HL-60 (cell line): ENCODE measurements at regions not wholly inside any gene's neighbourhood (a gene's known extent, or its start where the extent isn't known, plus 50 kb on each side); places are given as distances from the start of the nearest gene placed in this dataset.

Experiments
- DNase-seq, 2 experiments: peaks; one replicate each; pipeline ENCODE4 v3.0.0-alpha.2; 2010 to 2020; ENCODE audit warnings: low read depth in 1 of 2, low spot score in 1 of 2
- H3K27ac ChIP-seq: fragments of 250-450 bp; sonication (Bioruptor Pico); replicated peaks from 2 replicates; pipeline ENCODE4 v1.5.1; 2020; ENCODE audit warnings: mild to moderate bottlenecking, moderate library complexity
- H3K27me3 ChIP-seq: fragments of 250-450 bp; sonication (Bioruptor Pico); 2 replicates; pipeline ENCODE4 v1.5.1; 2021; ENCODE audit warnings: mild to moderate bottlenecking, moderate library complexity; ENCODE audit not compliant: insufficient read depth, poor library complexity, severe bottlenecking
- H3K4me3 ChIP-seq: replicated peaks from 2 replicates; pipeline ENCODE4 v1.5.1; 2011; ENCODE audit warnings: mild to moderate bottlenecking, control low read depth, low read length; ENCODE audit not compliant: insufficient read depth
- GABPA ChIP-seq: IDR thresholded peaks from 2 replicates; pipeline ENCODE4 v1.6.1; 2012; ENCODE audit warnings: low read depth
- POLR2AphosphoS5 ChIP-seq: IDR thresholded peaks from 2 replicates; pipeline ENCODE4 v1.6.1; 2012; ENCODE audit warnings: low read depth
- SPI1 ChIP-seq: IDR thresholded peaks from 2 replicates; pipeline ENCODE4 v1.6.1; 2012; ENCODE audit warnings: low read depth, mild to moderate bottlenecking, borderline replicate concordance
- TF ChIP-seq, protein P1 (sequence below): IDR thresholded peaks from 2 replicates; pipeline ENCODE4 v1.6.1; 2012; ENCODE audit warnings: low read depth; ENCODE audit not compliant: insufficient replicate concordance
- TF ChIP-seq, protein P2 (sequence below): IDR thresholded peaks from one replicate; pipeline ENCODE4 v1.5.1; 2011; ENCODE audit warnings: low read length, control low read depth, inconsistent platforms; ENCODE audit not compliant: insufficient read depth

DNA sequence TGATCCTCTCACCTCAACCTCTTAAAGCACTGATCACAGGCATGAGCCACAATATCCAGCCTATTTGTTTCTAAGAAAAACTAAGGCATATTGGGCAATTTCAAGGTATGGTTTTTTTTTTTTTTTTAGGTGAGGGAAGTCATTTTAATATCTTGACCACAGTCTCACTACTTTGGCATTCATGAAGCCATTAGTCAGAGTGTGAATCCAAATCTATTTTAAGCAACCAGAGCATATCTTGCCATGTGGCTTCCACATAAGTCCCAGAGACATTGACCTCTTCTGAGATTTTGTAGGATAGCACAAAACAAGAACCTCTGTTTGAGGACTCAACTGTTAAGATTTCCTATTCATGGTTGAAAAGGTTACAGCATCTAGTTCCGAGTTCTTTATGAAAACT is 130.3 kb upstream of the RBM19 start:
- TF ChIP-seq POLR2AphosphoS5 (no peak), SPI1 (no peak), GABPA (no peak)
- TF ChIP-seq, protein P1, sequence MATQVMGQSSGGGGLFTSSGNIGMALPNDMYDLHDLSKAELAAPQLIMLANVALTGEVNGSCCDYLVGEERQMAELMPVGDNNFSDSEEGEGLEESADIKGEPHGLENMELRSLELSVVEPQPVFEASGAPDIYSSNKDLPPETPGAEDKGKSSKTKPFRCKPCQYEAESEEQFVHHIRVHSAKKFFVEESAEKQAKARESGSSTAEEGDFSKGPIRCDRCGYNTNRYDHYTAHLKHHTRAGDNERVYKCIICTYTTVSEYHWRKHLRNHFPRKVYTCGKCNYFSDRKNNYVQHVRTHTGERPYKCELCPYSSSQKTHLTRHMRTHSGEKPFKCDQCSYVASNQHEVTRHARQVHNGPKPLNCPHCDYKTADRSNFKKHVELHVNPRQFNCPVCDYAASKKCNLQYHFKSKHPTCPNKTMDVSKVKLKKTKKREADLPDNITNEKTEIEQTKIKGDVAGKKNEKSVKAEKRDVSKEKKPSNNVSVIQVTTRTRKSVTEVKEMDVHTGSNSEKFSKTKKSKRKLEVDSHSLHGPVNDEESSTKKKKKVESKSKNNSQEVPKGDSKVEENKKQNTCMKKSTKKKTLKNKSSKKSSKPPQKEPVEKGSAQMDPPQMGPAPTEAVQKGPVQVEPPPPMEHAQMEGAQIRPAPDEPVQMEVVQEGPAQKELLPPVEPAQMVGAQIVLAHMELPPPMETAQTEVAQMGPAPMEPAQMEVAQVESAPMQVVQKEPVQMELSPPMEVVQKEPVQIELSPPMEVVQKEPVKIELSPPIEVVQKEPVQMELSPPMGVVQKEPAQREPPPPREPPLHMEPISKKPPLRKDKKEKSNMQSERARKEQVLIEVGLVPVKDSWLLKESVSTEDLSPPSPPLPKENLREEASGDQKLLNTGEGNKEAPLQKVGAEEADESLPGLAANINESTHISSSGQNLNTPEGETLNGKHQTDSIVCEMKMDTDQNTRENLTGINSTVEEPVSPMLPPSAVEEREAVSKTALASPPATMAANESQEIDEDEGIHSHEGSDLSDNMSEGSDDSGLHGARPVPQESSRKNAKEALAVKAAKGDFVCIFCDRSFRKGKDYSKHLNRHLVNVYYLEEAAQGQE, result no peak
- TF ChIP-seq, protein P2, sequence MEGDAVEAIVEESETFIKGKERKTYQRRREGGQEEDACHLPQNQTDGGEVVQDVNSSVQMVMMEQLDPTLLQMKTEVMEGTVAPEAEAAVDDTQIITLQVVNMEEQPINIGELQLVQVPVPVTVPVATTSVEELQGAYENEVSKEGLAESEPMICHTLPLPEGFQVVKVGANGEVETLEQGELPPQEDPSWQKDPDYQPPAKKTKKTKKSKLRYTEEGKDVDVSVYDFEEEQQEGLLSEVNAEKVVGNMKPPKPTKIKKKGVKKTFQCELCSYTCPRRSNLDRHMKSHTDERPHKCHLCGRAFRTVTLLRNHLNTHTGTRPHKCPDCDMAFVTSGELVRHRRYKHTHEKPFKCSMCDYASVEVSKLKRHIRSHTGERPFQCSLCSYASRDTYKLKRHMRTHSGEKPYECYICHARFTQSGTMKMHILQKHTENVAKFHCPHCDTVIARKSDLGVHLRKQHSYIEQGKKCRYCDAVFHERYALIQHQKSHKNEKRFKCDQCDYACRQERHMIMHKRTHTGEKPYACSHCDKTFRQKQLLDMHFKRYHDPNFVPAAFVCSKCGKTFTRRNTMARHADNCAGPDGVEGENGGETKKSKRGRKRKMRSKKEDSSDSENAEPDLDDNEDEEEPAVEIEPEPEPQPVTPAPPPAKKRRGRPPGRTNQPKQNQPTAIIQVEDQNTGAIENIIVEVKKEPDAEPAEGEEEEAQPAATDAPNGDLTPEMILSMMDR, result no peak

DNA sequence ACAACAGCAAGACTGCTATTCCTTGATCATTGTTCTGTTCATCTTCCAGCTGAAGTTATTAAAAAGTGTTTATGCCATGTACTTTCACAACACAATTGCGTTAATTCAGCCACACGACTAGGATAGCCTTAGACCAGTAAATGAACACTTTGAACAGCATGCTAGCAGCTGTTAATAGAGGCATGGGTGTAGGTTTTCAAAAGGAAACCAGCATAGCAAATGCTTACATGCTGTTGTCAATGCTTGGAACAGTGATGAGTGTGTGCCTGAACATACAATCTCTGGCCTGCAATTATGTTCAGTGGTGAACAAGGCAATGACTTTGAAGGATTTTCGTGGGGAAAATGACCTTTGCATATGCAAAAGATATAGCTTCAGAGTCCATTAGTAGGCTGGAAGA is 127.4 kb upstream of the RBM19 start:
- H3K27me3 ChIP-seq, result no peaks in the 10 kb centered on the region
- TF ChIP-seq, protein P2, result no peak
- TF ChIP-seq POLR2AphosphoS5 (no peak), GABPA (no peak), SPI1 (no peak)
- TF ChIP-seq, protein P1, result no peak
- H3K4me3 ChIP-seq, result no peak overlapping the region
- no peak overlapping the region for H3K27ac ChIP-seq
- DNase-seq, result no peak

More for the DNA sequence above, 130.3 kb upstream of the RBM19 start:
- H3K4me3 ChIP-seq, result no peak overlapping the region
- H3K27ac ChIP-seq, result no peak overlapping the region
- H3K27me3 ChIP-seq, result peaks cover 3% of the 10 kb centered on the region
- no peak for DNase-seq

DNA sequence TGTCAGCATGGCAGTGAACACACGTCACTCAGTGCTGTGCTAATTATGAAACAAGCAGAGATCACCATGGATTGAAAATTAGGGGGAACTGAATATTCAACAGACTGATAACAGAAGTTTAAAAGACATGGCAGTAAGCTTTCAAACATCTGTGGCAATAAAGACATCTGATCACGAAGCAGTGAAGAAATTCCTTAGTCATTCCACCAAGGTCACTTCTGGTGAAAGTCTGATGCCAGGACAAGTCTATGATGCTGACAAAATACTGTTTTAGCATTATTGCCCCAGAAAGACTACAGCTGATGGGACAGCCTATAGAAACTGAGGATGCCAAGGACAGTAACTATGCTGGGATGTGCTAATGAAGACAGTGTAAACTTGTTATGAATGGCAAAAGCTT is 126.9 kb upstream of the RBM19 start:
- TF ChIP-seq POLR2AphosphoS5, result no peak
- TF ChIP-seq, protein P1, result no peak
- no peak for TF ChIP-seq SPI1
- H3K27ac ChIP-seq, result no peak overlapping the region
- H3K4me3 ChIP-seq, result no peak overlapping the region
- no peaks in the 10 kb centered on the region for H3K27me3 ChIP-seq
- DNase-seq, result no peak

DNA sequence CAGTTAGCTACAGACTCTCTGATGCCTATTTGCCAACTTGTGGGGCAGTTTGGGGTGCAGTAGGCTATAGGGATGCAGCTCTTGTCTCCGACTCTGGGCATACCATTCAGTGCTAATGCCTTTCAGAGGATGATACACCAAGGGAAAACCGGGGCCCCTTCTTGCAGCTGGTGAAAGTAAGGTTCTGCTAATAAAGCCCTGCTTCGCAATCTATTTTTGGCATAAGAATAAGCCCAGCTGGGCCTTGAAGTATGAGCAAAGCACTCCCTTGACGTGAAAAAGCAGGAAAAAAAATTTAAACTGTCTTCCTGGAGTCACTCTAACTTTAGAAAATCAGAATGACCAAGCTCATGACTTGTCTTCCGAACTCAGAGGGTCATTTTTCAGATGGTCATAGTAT is 124.1 kb upstream of the RBM19 start:
- no peak for TF ChIP-seq POLR2AphosphoS5
- TF ChIP-seq, protein P2, result no peak
- no peak for TF ChIP-seq GABPA
- TF ChIP-seq SPI1, result no peak
- TF ChIP-seq, protein P1, result no peak
- Histone ChIP-seq H3K27me3 (no peaks in the 10 kb centered on the region), H3K27ac (no peak overlapping the region), H3K4me3 (no peak overlapping the region)
- no peak for DNase-seq
